T-helper 17 cell (primary cell): ENCODE measurements at regions not wholly inside any gene's neighbourhood (a gene's known extent, or its start where the extent isn't known, plus 50 kb on each side); places are given as distances from the start of the nearest gene placed in this dataset.

Experiments used
- ATAC-seq: fragments of 150-1000 bp; cut with Tn5 transposase; 2 replicates; pipeline ENCODE4 v1.10.0; 2021; ENCODE audit warnings: mild to moderate bottlenecking, moderate library complexity
- DNase-seq, 3 donors: peaks; one replicate each; pipeline versions ENCODE4 v3.0.0 to v3.0.0-alpha.2; 2020 to 2021
- H3K9me3 ChIP-seq: one replicate; pipeline ENCODE4 v1.7.0; 2013; ENCODE audit warnings: low read length, mild to moderate bottlenecking; ENCODE audit not compliant: control insufficient read depth, poor library complexity, severe bottlenecking
- H3K27ac Mint-ChIP-seq: one replicate; pipeline ENCODE4 v1.8.0; 2022; ENCODE audit warnings: mild to moderate bottlenecking, moderate library complexity, mixed read lengths
- H3K27me3 Mint-ChIP-seq: one replicate; pipeline ENCODE4 v1.8.0; 2022; ENCODE audit warnings: mixed read lengths
- H3K36me3 Mint-ChIP-seq: one replicate; pipeline ENCODE4 v1.8.0; 2022; ENCODE audit warnings: low read depth, mixed read lengths
- H3K4me1 Mint-ChIP-seq: one replicate; pipeline ENCODE4 v1.8.0; 2022; ENCODE audit warnings: mild to moderate bottlenecking, mixed read lengths
- H3K4me3 Mint-ChIP-seq: one replicate; pipeline ENCODE4 v1.8.0; 2022; ENCODE audit warnings: mild to moderate bottlenecking, moderate library complexity, mixed read lengths

DNA sequence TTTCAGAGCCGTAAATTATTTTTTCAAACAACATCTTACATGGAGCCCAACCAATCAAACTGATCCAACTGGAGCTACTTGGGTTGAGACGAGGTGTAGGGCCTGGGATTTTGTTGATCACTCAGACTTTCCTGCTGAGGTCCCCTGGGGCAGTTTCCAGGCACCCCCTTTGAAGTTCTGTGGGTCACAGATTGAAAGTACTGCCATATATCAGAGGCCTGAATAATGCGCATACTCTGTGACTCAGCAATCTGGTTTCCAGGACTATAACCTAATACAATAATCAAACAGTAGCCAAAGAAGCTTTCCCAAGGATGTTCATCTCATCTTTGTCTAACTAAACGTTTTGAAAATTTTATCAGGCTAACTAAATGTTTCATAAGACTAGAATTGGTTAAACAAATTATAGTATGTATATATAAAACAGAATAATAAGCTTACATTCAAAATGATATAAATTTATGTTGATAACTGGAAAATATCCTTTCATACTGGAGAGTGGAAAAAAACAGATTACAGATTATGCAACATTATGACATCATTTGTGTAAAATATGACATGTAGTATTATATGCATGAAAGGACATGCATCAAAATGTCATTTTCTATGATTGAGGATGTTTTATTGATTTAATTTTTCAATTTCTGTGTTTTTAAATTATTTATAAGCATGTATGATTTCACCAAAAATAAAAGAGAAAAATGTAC, 617.1 kb downstream of the NTRK3 start:
- DNase-seq, result no peak
- no peak overlapping the region for H3K27ac Mint-ChIP-seq
- H3K4me3 Mint-ChIP-seq, result no peak overlapping the region
- peaks cover 4% of the 10 kb centered on the region for H3K4me1 Mint-ChIP-seq
- H3K9me3 ChIP-seq, result no peaks in the 10 kb centered on the region
- no peak for ATAC-seq
- peaks cover 21% of the 10 kb centered on the region for H3K27me3 Mint-ChIP-seq
- no peaks in the 10 kb centered on the region for H3K36me3 Mint-ChIP-seq

DNA sequence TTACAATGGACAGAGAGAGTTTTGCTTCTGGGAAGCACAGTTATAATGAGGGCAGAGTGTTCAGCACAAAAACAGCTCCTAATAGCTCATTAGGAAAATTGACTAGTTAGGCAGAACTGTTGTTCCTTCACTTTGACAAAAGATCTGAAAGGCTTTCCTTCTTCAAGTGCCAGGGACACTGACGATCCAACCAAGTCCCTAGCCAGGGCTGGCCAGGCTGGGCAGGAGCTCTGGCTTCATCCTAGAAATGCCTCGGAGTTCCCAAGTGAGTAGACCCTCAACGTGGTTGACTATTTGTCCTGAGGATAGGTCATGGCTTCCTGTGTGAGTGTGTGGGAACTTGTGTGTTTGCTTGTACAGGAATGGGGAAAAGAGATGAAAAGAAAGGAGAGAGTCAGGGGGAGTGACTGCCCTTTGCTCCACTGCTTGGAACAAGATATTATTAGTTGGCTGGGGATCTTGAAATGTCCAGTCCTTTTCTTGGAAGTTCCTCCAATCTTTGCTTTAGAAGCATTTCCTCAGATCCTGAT, 617.9 kb downstream of the NTRK3 start:
- Mint-ChIP-seq H3K4me1 (peaks cover 4% of the 10 kb centered on the region), H3K4me3 (no peak overlapping the region), H3K27me3 (peaks cover 21% of the 10 kb centered on the region), H3K27ac (no peak overlapping the region), H3K36me3 (no peaks in the 10 kb centered on the region)
- DNase-seq, result no peak
- ATAC-seq, result no peak
- H3K9me3 ChIP-seq, result no peaks in the 10 kb centered on the region

DNA sequence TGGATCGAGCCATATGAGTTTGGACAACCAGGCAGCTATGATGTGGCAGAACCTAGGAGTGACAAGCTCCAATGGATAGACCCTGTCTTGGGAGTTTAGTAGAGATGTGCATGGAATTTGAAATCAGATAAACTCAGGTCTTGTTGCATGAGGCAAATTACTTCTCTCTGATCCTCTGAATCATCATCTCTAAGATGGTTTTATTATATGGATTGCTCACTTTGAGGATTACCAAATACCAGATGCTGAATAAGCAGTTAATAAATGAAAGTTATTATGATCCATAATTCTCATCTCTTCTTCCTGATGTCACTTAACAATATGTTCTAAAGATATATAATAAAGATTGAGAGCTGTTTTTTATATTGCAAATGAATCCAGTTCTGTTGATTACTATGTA, 622.2 kb downstream of the NTRK3 start:
- Mint-ChIP-seq H3K27ac (no peak overlapping the region), H3K36me3 (no peaks in the 10 kb centered on the region), H3K27me3 (peaks cover 14% of the 10 kb centered on the region), H3K4me3 (no peak overlapping the region), H3K4me1 (no peaks in the 10 kb centered on the region)
- no peak for DNase-seq
- H3K9me3 ChIP-seq, result no peaks in the 10 kb centered on the region
- ATAC-seq, result no peak

DNA sequence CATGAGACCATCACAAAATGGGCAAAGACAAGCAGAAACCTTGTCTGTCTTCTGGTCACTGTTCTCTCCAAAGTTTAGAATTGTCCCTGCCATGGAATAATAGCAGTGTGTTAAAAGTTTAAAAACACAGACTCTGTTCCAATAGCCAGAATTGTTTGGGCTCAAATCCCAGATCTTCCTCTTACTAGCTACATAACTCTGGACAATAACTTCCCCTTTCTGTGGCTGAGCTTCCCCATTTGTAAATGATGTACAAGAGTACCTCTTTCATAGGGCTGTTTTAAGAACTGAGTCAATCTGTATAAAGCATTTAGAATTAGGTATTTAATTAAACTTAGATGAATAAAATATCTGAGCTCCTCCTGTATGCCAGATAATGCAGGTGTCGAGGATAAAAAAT, 623.0 kb downstream of the NTRK3 start:
- peaks cover 14% of the 10 kb centered on the region for H3K27me3 Mint-ChIP-seq
- no peak for ATAC-seq
- no peaks in the 10 kb centered on the region for H3K4me1 Mint-ChIP-seq
- no peaks in the 10 kb centered on the region for H3K9me3 ChIP-seq
- no peak overlapping the region for H3K4me3 Mint-ChIP-seq
- no peaks in the 10 kb centered on the region for H3K36me3 Mint-ChIP-seq
- no peak overlapping the region for H3K27ac Mint-ChIP-seq
- no peak for DNase-seq

DNA sequence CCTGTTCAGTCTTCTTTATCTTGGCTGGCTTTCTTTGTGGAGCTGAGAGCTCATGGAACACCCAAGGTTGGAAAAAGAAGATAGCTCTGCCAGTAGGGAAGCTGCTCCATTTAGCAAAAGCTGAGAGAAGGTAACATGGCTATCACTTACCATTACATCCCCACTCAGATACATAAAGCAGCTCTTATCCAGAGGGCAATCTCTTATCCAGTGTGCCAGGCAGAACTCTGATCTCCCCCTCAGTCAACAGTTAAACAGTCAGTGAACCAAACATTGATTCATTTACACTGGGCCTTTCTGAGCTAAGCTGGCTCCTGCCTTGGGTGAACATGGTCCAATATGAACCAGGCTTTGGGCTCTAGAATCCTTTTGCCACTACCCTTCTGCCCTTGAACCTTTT, 624.2 kb downstream of the NTRK3 start:
- Mint-ChIP-seq H3K27me3 (peaks cover 9% of the 10 kb centered on the region), H3K27ac (no peak overlapping the region), H3K36me3 (no peaks in the 10 kb centered on the region), H3K4me3 (no peak overlapping the region), H3K4me1 (no peaks in the 10 kb centered on the region)
- ATAC-seq (no peak), DNase-seq (no peak)
- no peaks in the 10 kb centered on the region for H3K9me3 ChIP-seq

DNA sequence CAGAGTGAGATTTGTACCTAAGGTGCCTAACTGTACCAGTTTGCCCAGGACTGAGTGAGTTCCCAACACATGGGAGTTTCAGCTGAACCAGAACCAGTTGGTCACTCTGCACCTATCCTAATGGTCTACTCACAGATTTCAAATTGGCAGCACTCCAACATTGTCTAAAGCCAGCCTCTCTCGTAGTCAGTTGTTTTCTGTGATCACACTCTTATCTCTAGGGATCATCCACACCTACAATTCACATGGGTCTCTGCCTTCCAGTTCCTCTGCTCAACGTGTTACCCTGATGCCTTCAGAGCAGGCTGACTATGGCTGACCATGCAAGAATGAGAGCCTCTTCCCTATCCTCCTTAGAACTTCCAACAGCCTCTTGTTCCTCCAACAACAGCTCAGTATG, 624.8 kb downstream of the NTRK3 start:
- Mint-ChIP-seq H3K36me3 (no peaks in the 10 kb centered on the region), H3K4me1 (no peaks in the 10 kb centered on the region), H3K27ac (no peak overlapping the region), H3K27me3 (peaks cover 9% of the 10 kb centered on the region), H3K4me3 (no peak overlapping the region)
- DNase-seq (no peak), ATAC-seq (no peak)
- no peaks in the 10 kb centered on the region for H3K9me3 ChIP-seq

DNA sequence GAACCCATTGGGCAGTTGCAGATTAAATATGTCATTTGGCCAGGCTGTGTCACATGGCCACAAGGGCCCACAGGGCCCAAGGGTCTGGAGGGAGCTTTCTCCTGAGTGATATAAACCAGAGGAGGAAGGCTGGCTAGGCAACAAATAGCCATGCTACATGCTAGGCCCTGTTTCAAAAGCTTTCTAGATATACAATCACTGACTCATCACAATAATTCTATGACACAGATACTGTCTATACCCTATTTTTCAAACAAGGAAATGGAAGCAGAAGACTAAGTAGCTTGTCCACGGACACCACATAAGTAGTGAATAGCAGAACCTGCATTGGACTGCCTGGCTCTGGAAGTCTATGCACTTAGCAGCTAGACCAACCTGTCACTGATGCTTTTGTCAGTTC, 625.4 kb downstream of the NTRK3 start:
- no peaks in the 10 kb centered on the region for H3K9me3 ChIP-seq
- H3K36me3 Mint-ChIP-seq, result no peaks in the 10 kb centered on the region
- no peak overlapping the region for H3K27ac Mint-ChIP-seq
- DNase-seq, result no peak
- no peaks in the 10 kb centered on the region for H3K4me1 Mint-ChIP-seq
- no peak for ATAC-seq
- peaks cover 9% of the 10 kb centered on the region for H3K27me3 Mint-ChIP-seq
- H3K4me3 Mint-ChIP-seq, result no peak overlapping the region

DNA sequence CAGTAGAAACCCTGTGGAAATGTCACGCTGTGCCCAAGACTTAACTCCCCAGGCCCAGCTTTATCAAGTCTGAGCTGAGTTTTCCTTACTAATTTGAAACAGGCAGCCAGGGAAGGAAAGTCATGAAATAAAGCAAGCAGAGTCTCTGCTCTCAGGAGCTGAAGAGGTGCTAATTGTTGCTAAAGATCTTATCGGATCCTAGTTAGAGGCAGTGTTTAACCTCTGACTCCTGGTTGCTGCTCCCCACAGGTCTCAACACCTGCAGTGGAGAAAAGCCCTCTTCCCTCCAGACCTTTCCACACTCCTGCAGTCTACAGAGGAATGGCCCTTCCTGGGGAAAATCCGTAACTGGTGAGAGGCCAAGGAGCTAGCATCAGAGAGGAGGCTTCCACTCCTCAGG, 628.2 kb downstream of the NTRK3 start:
- no peaks in the 10 kb centered on the region for H3K9me3 ChIP-seq
- Mint-ChIP-seq H3K4me3 (no peak overlapping the region), H3K27me3 (no peaks in the 10 kb centered on the region), H3K4me1 (no peaks in the 10 kb centered on the region), H3K36me3 (no peaks in the 10 kb centered on the region), H3K27ac (no peak overlapping the region)
- DNase-seq, result no peak
- no peak for ATAC-seq

DNA sequence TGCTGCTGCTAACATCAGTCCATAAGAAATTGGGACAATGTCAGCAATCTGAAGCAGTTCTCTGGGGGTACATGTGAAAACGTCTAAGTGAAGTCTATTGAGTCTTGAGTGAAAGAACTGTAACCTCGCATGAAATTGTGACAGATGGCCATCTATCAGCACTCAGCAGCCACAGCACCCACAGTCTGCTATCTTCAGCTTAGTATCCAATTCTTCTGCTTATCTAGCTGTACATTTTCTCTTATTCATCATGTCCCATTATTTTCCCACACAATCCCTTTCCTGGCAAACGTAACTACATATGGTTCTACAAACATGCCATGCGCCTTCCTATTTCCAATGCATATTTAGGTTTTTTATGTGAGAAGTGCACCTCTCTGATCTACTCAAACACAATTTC, 629.7 kb downstream of the NTRK3 start:
- Mint-ChIP-seq H3K36me3 (no peaks in the 10 kb centered on the region), H3K27me3 (no peaks in the 10 kb centered on the region), H3K4me1 (no peaks in the 10 kb centered on the region), H3K27ac (no peak overlapping the region), H3K4me3 (no peak overlapping the region)
- no peaks in the 10 kb centered on the region for H3K9me3 ChIP-seq
- ATAC-seq (no peak), DNase-seq (no peak)

DNA sequence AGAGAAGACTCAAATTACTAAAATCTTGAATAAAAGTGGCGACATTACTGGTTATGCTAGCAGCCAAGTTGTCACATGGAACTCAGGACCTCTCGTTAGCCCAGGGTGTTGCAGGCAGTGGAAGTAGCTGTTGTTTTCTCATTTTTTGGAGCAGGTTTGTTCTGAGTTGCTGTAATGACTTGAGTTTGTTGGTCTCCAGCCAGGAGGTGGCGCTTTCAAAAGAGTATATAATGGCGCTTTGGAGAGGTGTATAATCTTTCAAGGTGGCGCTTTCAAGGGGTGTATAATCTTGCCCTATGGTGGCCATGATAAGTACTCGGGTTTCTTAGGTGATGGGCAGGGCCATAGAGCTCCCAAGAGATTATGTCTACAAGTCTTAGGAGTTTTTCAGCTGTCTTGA, 632.7 kb downstream of the NTRK3 start:
- H3K27ac Mint-ChIP-seq, result no peak overlapping the region
- ATAC-seq, result no peak
- H3K9me3 ChIP-seq, result no peaks in the 10 kb centered on the region
- H3K4me1 Mint-ChIP-seq, result no peaks in the 10 kb centered on the region
- H3K4me3 Mint-ChIP-seq, result no peak overlapping the region
- no peak for DNase-seq
- no peaks in the 10 kb centered on the region for H3K27me3 Mint-ChIP-seq
- no peaks in the 10 kb centered on the region for H3K36me3 Mint-ChIP-seq

DNA sequence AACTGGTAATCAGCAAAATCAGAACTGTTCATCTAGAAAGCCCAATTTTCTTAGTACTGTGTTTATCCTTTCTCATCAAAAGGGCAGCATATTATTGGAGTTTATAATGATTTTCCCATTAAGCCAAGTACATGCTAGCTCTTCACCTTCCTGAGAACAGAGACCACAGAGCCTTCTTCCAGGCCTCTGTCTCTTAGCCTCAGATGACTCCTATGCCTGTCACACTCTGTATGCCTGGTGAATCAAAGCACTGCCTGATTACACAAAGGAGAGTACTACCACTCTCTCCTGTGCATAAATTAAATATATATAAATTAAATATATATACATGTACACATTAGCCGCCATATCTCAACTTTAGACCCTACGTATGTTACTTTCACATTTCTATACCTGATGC, 636.1 kb downstream of the NTRK3 start:
- no peak for ATAC-seq
- Mint-ChIP-seq H3K27ac (no peak overlapping the region), H3K4me3 (no peak overlapping the region), H3K36me3 (no peaks in the 10 kb centered on the region), H3K4me1 (no peaks in the 10 kb centered on the region), H3K27me3 (peaks cover 5% of the 10 kb centered on the region)
- H3K9me3 ChIP-seq, result no peaks in the 10 kb centered on the region
- DNase-seq, result no peak

DNA sequence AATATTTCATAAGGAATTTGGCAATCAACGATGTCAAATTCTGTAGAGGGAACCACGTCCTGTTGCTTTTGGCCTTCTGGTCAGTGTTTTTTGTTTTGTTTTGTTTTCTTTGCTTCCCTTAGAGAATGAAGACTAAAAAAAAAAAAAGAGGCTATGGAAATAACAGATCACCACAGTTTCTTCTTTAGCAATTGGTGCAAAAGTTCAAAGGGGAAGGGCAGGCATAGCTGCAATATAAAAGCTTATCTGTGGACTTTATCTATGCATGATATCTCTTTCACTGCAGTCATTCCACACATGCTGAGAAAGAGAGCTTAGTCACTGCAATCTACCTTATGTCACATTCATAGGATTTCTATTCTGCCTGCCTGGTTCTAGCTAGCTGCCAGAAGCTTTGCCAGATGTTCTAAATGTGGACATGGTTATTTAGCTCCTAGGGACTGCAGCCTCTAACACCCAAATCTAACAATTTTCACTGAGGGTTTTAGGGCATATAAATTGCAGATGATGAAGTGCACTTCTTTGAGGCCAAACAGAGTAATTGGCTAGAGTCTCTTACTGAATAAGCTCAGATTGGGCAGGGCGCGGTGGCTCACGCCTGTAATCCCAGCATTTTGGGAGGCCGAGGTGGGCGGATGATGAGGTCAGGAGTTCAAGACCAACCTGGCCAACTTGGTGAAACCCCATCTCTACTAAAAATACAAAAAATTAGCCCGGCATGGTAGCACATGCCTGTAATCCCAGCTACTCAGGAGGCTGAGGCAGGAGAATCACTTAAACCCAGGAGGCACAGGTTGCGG, 637.2 kb downstream of the NTRK3 start:
- DNase-seq (no peak), ATAC-seq (no peak)
- Mint-ChIP-seq H3K27me3 (peaks cover 5% of the 10 kb centered on the region), H3K36me3 (no peaks in the 10 kb centered on the region), H3K27ac (no peak overlapping the region), H3K4me3 (no peak overlapping the region), H3K4me1 (no peaks in the 10 kb centered on the region)
- no peaks in the 10 kb centered on the region for H3K9me3 ChIP-seq

DNA sequence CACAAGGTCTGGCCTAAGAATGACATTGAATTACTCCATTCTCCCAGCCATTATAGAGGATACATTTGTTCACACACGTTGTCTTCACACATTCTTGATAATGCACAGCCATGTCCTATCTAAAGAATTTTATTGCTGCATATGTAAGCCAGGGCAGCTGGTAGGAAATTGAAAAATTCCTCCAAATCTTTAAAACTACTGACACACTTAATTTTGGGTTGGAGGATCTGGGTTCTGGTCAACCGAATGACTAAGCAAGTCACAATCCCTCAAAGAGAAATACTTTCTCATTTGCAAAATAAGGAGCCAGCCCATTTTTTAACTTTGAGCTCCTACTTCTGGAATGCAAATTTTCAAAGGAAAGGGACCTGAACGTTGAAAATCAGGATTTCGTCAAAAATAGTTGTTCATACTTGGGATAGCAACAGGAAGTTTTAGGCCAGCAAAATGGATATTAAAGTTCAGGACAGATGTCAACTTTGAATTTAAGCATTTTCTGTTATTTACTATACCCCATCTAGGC, 638.3 kb downstream of the NTRK3 start:
- DNase-seq (no peak), ATAC-seq (no peak)
- Mint-ChIP-seq H3K4me3 (no peak overlapping the region), H3K27me3 (peaks cover 5% of the 10 kb centered on the region), H3K27ac (no peak overlapping the region), H3K36me3 (no peaks in the 10 kb centered on the region), H3K4me1 (no peaks in the 10 kb centered on the region)
- H3K9me3 ChIP-seq, result no peaks in the 10 kb centered on the region
